Smooth muscle cell (in vitro differentiated cells): ENCODE measurements at regions not wholly inside any gene's neighbourhood (a gene's known extent, or its start where the extent isn't known, plus 50 kb on each side); places are given as distances from the start of the nearest gene placed in this dataset.

Experiments
- DNase-seq: peaks from one replicate; lab custom pipeline; 2025; ENCODE audit not compliant: unreplicated experiment; lab: John Stamatoyannopoulos, UW
- H2AFZ ChIP-seq: fragments of 200-600 bp; sonication (generic); 2 replicates; pipeline ENCODE4 v1.6.0; 2016; ENCODE audit warnings: antibody characterized with exemption, low read depth, mild to moderate bottlenecking
- H3F3A ChIP-seq: fragments of 200-600 bp; sonication (generic); 2 replicates; pipeline ENCODE4 v1.6.0; 2017; ENCODE audit warnings: antibody characterized with exemption, low read depth
- H3K27ac ChIP-seq: fragments of 200-600 bp; sonication (generic); 2 replicates; pipeline ENCODE4 v1.5.1; 2016; ENCODE audit warnings: low read depth, mild to moderate bottlenecking
- H3K27me3 ChIP-seq: fragments of 200-600 bp; sonication (generic); 2 replicates; pipeline ENCODE4 v1.6.1; 2016; ENCODE audit warnings: low read depth, mild to moderate bottlenecking
- H3K36me3 ChIP-seq: fragments of 200-600 bp; sonication (generic); 2 replicates; pipeline ENCODE4 v1.5.1; 2016; ENCODE audit warnings: low read depth
- H3K4me1 ChIP-seq: fragments of 200-600 bp; sonication (generic); 2 replicates; pipeline ENCODE4 v1.5.1; 2016; ENCODE audit warnings: low read depth
- H3K4me2 ChIP-seq: fragments of 200-600 bp; sonication (generic); 2 replicates; pipeline ENCODE4 v1.6.0; 2016; ENCODE audit warnings: mild to moderate bottlenecking
- H3K4me3 ChIP-seq: fragments of 200-600 bp; sonication (generic); 2 replicates; pipeline ENCODE4 v1.5.1; 2016; ENCODE audit warnings: mild to moderate bottlenecking
- H3K79me2 ChIP-seq: fragments of 200-600 bp; sonication (generic); 2 replicates; pipeline ENCODE4 v1.6.0; 2016; ENCODE audit warnings: low read depth, mild to moderate bottlenecking
- H3K9ac ChIP-seq: fragments of 200-600 bp; sonication (generic); 2 replicates; pipeline ENCODE4 v1.6.0; 2016; ENCODE audit warnings: low read depth
- H3K9me3 ChIP-seq: fragments of 200-600 bp; sonication (generic); replicated peaks from 2 replicates; pipeline ENCODE4 v1.5.1; 2016; ENCODE audit warnings: low read depth
- H4K20me1 ChIP-seq: fragments of 200-600 bp; sonication (generic); 2 replicates; pipeline ENCODE4 v1.6.0; 2016; ENCODE audit warnings: low read depth
- CTCF ChIP-seq: fragments of 200-600 bp; sonication (generic); IDR thresholded peaks from 2 replicates; pipeline ENCODE4 v1.5.1; 2017; ENCODE audit warnings: borderline replicate concordance, mild to moderate bottlenecking, antibody characterized with exemption; ENCODE audit not compliant: insufficient read depth, poor library complexity, severe bottlenecking
- WGBS: methylation state at CpG from one replicate; pipeline ENCODE4 v1.1.7; 2016; ENCODE audit warnings: low lambda C conversion rate; 5-methylcytosine and 5-hydroxymethylcytosine counted together

- H3K36me3 ChIP-seq = no peaks in the 10 kb centered on the region
- no peaks in the 10 kb centered on the region for H3K27me3 ChIP-seq
- H3K27ac ChIP-seq = no peak overlapping the region
- no peak overlapping the region for H3K4me3 ChIP-seq
- H3K4me1 ChIP-seq = no peaks in the 10 kb centered on the region
- WGBS = 63% methylated on average over 6 of the region's 6 CpGs
- no peak for TF ChIP-seq CTCF
- no peak overlapping the region for H2AFZ ChIP-seq
- H3F3A ChIP-seq = no peaks in the 10 kb centered on the region
- no peaks in the 10 kb centered on the region for H4K20me1 ChIP-seq
- no peaks in the 10 kb centered on the region for H3K79me2 ChIP-seq
- H3K4me2 ChIP-seq = no peak overlapping the region
- H3K9me3 ChIP-seq = no peaks in the 10 kb centered on the region
- H3K9ac ChIP-seq = no peak overlapping the region
- no peak for DNase-seq
Observed at GRCh38 chr13:89287381-89287780, 1616.2 kb downstream of the SLITRK5 start.

- WGBS = 80% methylated on average over 10 of the region's 10 CpGs
- TF ChIP-seq CTCF = no peak
- no peaks in the 10 kb centered on the region for H3K9me3 ChIP-seq
Observed at GRCh38 chr13:89294115-89294867, 1623.1 kb downstream of the SLITRK5 start.

GRCh38 chr13:89307278-89307677, 1636.1 kb downstream of the SLITRK5 start:
- no peak for DNase-seq
- H3K9ac ChIP-seq = no peak overlapping the region
- no peaks in the 10 kb centered on the region for H3K27me3 ChIP-seq
- no peaks in the 10 kb centered on the region for H4K20me1 ChIP-seq
- H3K9me3 ChIP-seq = no peaks in the 10 kb centered on the region
- no peaks in the 10 kb centered on the region for H3K36me3 ChIP-seq
- 83% methylated on average over 2 of the region's 2 CpGs for WGBS
- H3K27ac ChIP-seq = no peak overlapping the region
- TF ChIP-seq CTCF = no peak
- no peak overlapping the region for H3K4me3 ChIP-seq
- no peaks in the 10 kb centered on the region for H3K4me1 ChIP-seq
- no peak overlapping the region for H2AFZ ChIP-seq
- no peak overlapping the region for H3K4me2 ChIP-seq
- H3F3A ChIP-seq = no peaks in the 10 kb centered on the region
- no peaks in the 10 kb centered on the region for H3K79me2 ChIP-seq

More at GRCh38 chr13:89294115-89294867, 1623.1 kb downstream of the SLITRK5 start:
- no peak for DNase-seq
- Histone ChIP-seq H3K27me3 (no peaks in the 10 kb centered on the region), H3K4me1 (no peaks in the 10 kb centered on the region), H3K4me3 (no peak overlapping the region), H3K79me2 (no peaks in the 10 kb centered on the region), H3K27ac (no peak overlapping the region), H3K4me2 (no peak overlapping the region), H4K20me1 (no peaks in the 10 kb centered on the region), H2AFZ (no peak overlapping the region), H3K9ac (no peak overlapping the region), H3K36me3 (no peaks in the 10 kb centered on the region), H3F3A (no peaks in the 10 kb centered on the region)
